COLO668 (cell line): ENCODE measurements at regions not wholly inside any gene's neighbourhood (a gene's known extent, or its start where the extent isn't known, plus 50 kb on each side); places are given as distances from the start of the nearest gene placed in this dataset.
"Not testable (repeated sequence)": the region's sequence is repeated elsewhere in the genome, so short reads cannot be mapped to it uniquely, and the experiment has no call there.

Experiments
- DNase-seq: peaks from one replicate; lab custom pipeline; 2025; ENCODE audit not compliant: unreplicated experiment; lab: John Stamatoyannopoulos, UW

GRCh38 chr9:30012622-30013021, 2371.8 kb upstream of the ACO1 start:
- DNase-seq: no peak

- no peak for DNase-seq
These were observed 2369.4 kb upstream of the ACO1 start for GRCh38 chr9:30015073-30015472.

- DNase-seq: no peak
These were observed 2364.3 kb upstream of the ACO1 start for GRCh38 chr9:30020161-30020560.

GRCh38 chr9:30035761-30036160, 2348.7 kb upstream of the ACO1 start:
- DNase-seq: no peak

- DNase-seq: no peak
These were observed 2347.9 kb upstream of the ACO1 start for GRCh38 chr9:30036558-30036957.

- no peak for DNase-seq
These were observed 2344.7 kb upstream of the ACO1 start for GRCh38 chr9:30039712-30040111.

GRCh38 chr9:30048396-30048795, 2336.0 kb upstream of the ACO1 start:
- no peak for DNase-seq

GRCh38 chr9:30058463-30058862, 2326.0 kb upstream of the ACO1 start:
- DNase-seq: no peak

GRCh38 chr9:30060976-30061375, 2323.5 kb upstream of the ACO1 start:
- no peak for DNase-seq

GRCh38 chr9:30065888-30066287, 2318.6 kb upstream of the ACO1 start:
- DNase-seq: no peak

GRCh38 chr9:30069236-30069635, 2315.2 kb upstream of the ACO1 start:
- not testable (repeated sequence) for DNase-seq

GRCh38 chr9:30075022-30075421, 2309.4 kb upstream of the ACO1 start:
- no peak for DNase-seq

GRCh38 chr9:30075451-30076199, 2308.8 kb upstream of the ACO1 start:
- no peak for DNase-seq

- no peak for DNase-seq
These were observed 2306.2 kb upstream of the ACO1 start for GRCh38 chr9:30078195-30078594.

GRCh38 chr9:30089428-30089827, 2295.0 kb upstream of the ACO1 start:
- DNase-seq: no peak

GRCh38 chr9:30103647-30104394, 2280.6 kb upstream of the ACO1 start:
- DNase-seq: no peak

GRCh38 chr9:30107134-30107533, 2277.3 kb upstream of the ACO1 start:
- DNase-seq: not testable (repeated sequence)

GRCh38 chr9:30116673-30117217, 2267.7 kb upstream of the ACO1 start:
- DNase-seq: no peak

GRCh38 chr9:30120666-30121065, 2263.8 kb upstream of the ACO1 start:
- DNase-seq: no peak

GRCh38 chr9:30121611-30122010, 2262.8 kb upstream of the ACO1 start:
- DNase-seq: no peak

GRCh38 chr9:30125881-30126280, 2258.6 kb upstream of the ACO1 start:
- no peak for DNase-seq

GRCh38 chr9:30127371-30127770, 2257.1 kb upstream of the ACO1 start:
- DNase-seq: no peak
